Pancreas (tissue), 10 donors: ENCODE measurements at regions not wholly inside any gene's neighbourhood (a gene's known extent, or its start where the extent isn't known, plus 50 kb on each side); places are given as distances from the start of the nearest gene placed in this dataset.
A peak's percentile ranks its signal among the peaks of the same experiment; 100 is the strongest.
"Not testable (repeated sequence)": the region's sequence is repeated elsewhere in the genome, so short reads cannot be mapped to it uniquely, and the experiment has no call there.

Experiments used
- ATAC-seq, 4 donors: fragments of 200-7000 bp; cut with Tn5 transposase; one replicate each; pipeline versions ENCODE4 v1.8.0 to v1.9.1; 2020; ENCODE audit warnings: mild to moderate bottlenecking in 4 of 4, moderate library complexity in 4 of 4
- DNase-seq, 6 donors: peaks; one replicate each; pipeline ENCODE4 v3.0.0-alpha.2; 2020
- FAIRE-seq: peaks from 2 replicates; lab custom pipeline; 2012; peaks lifted over from hg19 to GRCh38; lab: Jason Lieb, UNC
- H3K27ac ChIP-seq, 4 donors: fragments of 200-600 bp; sonication (generic); 1 replicate in 3 of 4; 2 replicates in 1 of 4; pipeline versions ENCODE4 v1.5.0 to v1.8.0; 2020
- H3K27me3 ChIP-seq, 4 donors: fragments of 200-600 bp; one replicate each; pipeline ENCODE4 v1.8.0; 2021
- H3K36me3 ChIP-seq, 3 donors: fragments of 200-600 bp; sonication (generic) in 1 of 3; one replicate each; pipeline versions ENCODE4 v1.5.0 to v1.8.0; 2020 to 2021
- H3K4me1 ChIP-seq, 3 donors: fragments of 200-600 bp; one replicate each; pipeline ENCODE4 v1.8.0; 2021
- H3K4me3 ChIP-seq, 4 donors: fragments of 200-600 bp; sonication (generic) in 2 of 4; one replicate each; pipeline versions ENCODE4 v1.5.0 to v1.8.0; 2020 to 2021
- H3K9me3 ChIP-seq, 4 donors: fragments of 200-600 bp; one replicate each; pipeline ENCODE4 v1.8.0; 2021
- WGBS, 2 donors: extraction: QIAGEN DNeasy Blood & Tissue Kit; methylation state at CpG; one replicate each; pipeline ENCODE4 v1.1.7; 2013; 5-methylcytosine and 5-hydroxymethylcytosine counted together
- intact Hi-C, 3 donors: fragments of 100-400 bp; cut with DNase I; formaldehyde crosslinking; loops; one replicate each; pipeline versions ENCODE4 v1.11.1 to v1.14.2; 2022
- donor health status: healthy with polysubstance abuse.
- donor health status: DM: no; HTN: no; CAD: no; lungs with moderate emphysema.
- donor health status: DM: no; HTN: no; CAD: no.
- donor health status: control.
- donor health status: control.
- donor health status: Bipolar disorder and iron deficiency.
- donor health status: DM: yes; HTN: yes; CAD: no.
- donor health status: DM: no; HTN: no; CAD: no.
- donor health status: DM: no; HTN: no; CAD: no.
- donor health status: DM: yes; HTN: yes; CAD: no.

- FAIRE-seq, H3K36me3 ChIP-seq, H3K27me3 ChIP-seq, DNase-seq, H3K27ac ChIP-seq, H3K9me3 ChIP-seq, H3K4me3 ChIP-seq, intact Hi-C loops, H3K4me1 ChIP-seq: not testable (repeated sequence)
- 69 to 75% methylated on average over 11 to 15 of the region's 23 CpGs for WGBS, 2 donors
- ATAC-seq: peak in 3 of 4 donors; percentile 13 to 53 (median 39)
Measured at GRCh38 chr1:234808943-234809853, 199.2 kb upstream of the IRF2BP2 start.

GRCh38 chr1:234808459-234808858 lies 198.5 kb upstream of the IRF2BP2 start:
- H3K27me3 ChIP-seq, FAIRE-seq, DNase-seq, H3K4me3 ChIP-seq, H3K36me3 ChIP-seq, intact Hi-C loops, H3K4me1 ChIP-seq, H3K9me3 ChIP-seq, H3K27ac ChIP-seq: not testable (repeated sequence)
- peak in 1 of 4 donors; percentile 32 for ATAC-seq
- 53 to 59% methylated on average over 4 of the region's 7 CpGs for WGBS, 2 donors

GRCh38 chr1:234807705-234808104 lies 197.7 kb upstream of the IRF2BP2 start:
- H3K27ac ChIP-seq, H3K27me3 ChIP-seq, H3K4me1 ChIP-seq, intact Hi-C loops, FAIRE-seq, H3K4me3 ChIP-seq, ATAC-seq, DNase-seq, H3K9me3 ChIP-seq, H3K36me3 ChIP-seq: not testable (repeated sequence)
- 70 to 72% methylated on average over 3 of the region's 8 CpGs for WGBS, 2 donors

GRCh38 chr1:234802586-234802985 lies 192.6 kb upstream of the IRF2BP2 start:
- H3K27me3 ChIP-seq, H3K4me3 ChIP-seq, H3K36me3 ChIP-seq, FAIRE-seq, DNase-seq, ATAC-seq, intact Hi-C loops, H3K27ac ChIP-seq, H3K4me1 ChIP-seq, H3K9me3 ChIP-seq: not testable (repeated sequence)
- 93 to 95% methylated on average over 7 of the region's 7 CpGs for WGBS, 2 donors

GRCh38 chr1:234801636-234802035 lies 191.7 kb upstream of the IRF2BP2 start:
- FAIRE-seq, intact Hi-C loops, H3K9me3 ChIP-seq, H3K36me3 ChIP-seq, H3K27ac ChIP-seq, DNase-seq, H3K4me1 ChIP-seq, H3K4me3 ChIP-seq, H3K27me3 ChIP-seq: not testable (repeated sequence)
- ATAC-seq: peak in 2 of 4 donors; percentile 4 to 36
- 85 to 86% methylated on average over 4 of the region's 4 CpGs for WGBS, 2 donors

- H3K27ac ChIP-seq, H3K27me3 ChIP-seq, H3K9me3 ChIP-seq, DNase-seq, H3K4me3 ChIP-seq, H3K36me3 ChIP-seq, H3K4me1 ChIP-seq, FAIRE-seq, intact Hi-C loops: not testable (repeated sequence)
- ATAC-seq: peak; percentile 63 to 84 (median 80)
- no CpG with 5 or more reads among the region's 2 CpGs for WGBS, 2 donors
Measured at GRCh38 chr1:234801147-234801546, 191.2 kb upstream of the IRF2BP2 start.

GRCh38 chr1:234800563-234800962 lies 190.6 kb upstream of the IRF2BP2 start:
- H3K4me3 ChIP-seq, DNase-seq, intact Hi-C loops, H3K27me3 ChIP-seq, H3K4me1 ChIP-seq, H3K27ac ChIP-seq, H3K36me3 ChIP-seq, FAIRE-seq, H3K9me3 ChIP-seq: not testable (repeated sequence)
- peak in 2 of 4 donors; percentile 16 to 21 for ATAC-seq
- 80 to 88% methylated on average over 4 of the region's 5 CpGs for WGBS, 2 donors

GRCh38 chr1:234799021-234799689 lies 189.2 kb upstream of the IRF2BP2 start:
- H3K27me3 ChIP-seq, H3K4me3 ChIP-seq, DNase-seq, ATAC-seq, intact Hi-C loops, H3K27ac ChIP-seq, FAIRE-seq, H3K9me3 ChIP-seq, H3K4me1 ChIP-seq, H3K36me3 ChIP-seq: not testable (repeated sequence)
- 27% methylated on average over 1 of the region's 1 CpG; no CpG with 5 or more reads in 1 of the 2 donors for WGBS, 2 donors

- H3K27me3 ChIP-seq, DNase-seq, H3K9me3 ChIP-seq, intact Hi-C loops, H3K36me3 ChIP-seq, H3K4me1 ChIP-seq, FAIRE-seq, H3K4me3 ChIP-seq, ATAC-seq, H3K27ac ChIP-seq: not testable (repeated sequence)
- WGBS, 2 donors: no CpG with 5 or more reads among the region's 2 CpGs
Measured at GRCh38 chr1:234797216-234797615, 187.2 kb upstream of the IRF2BP2 start.

- FAIRE-seq, H3K27ac ChIP-seq, H3K36me3 ChIP-seq, H3K4me1 ChIP-seq, H3K27me3 ChIP-seq, H3K4me3 ChIP-seq, intact Hi-C loops, ATAC-seq, H3K9me3 ChIP-seq, DNase-seq: not testable (repeated sequence)
- WGBS, 2 donors: 74 to 83% methylated on average over 2 of the region's 2 CpGs
Measured at GRCh38 chr1:234796438-234796792, 186.4 kb upstream of the IRF2BP2 start.

- DNase-seq, H3K4me1 ChIP-seq, FAIRE-seq, H3K36me3 ChIP-seq, H3K9me3 ChIP-seq, intact Hi-C loops, H3K27me3 ChIP-seq, H3K27ac ChIP-seq, H3K4me3 ChIP-seq: not testable (repeated sequence)
- ATAC-seq: peak in 1 of 4 donors; percentile 33
- 81 to 84% methylated on average over 7 of the region's 7 CpGs for WGBS, 2 donors
Measured at GRCh38 chr1:234795711-234796437, 185.9 kb upstream of the IRF2BP2 start.
